ENCODE measurements at regions not wholly inside any gene's neighbourhood (a gene's known extent, or its start where the extent isn't known, plus 50 kb on each side); places are given as distances from the start of the nearest gene placed in this dataset.

GRCh38 chr3:157602424-157602823, 99.2 kb upstream of the VEPH1 start:
- no peak overlapping the region for H3K27ac ChIP-seq
- no peaks in the 10 kb centered on the region for H3K4me1 ChIP-seq
- no peak for TF ChIP-seq CTCF (IDR thresholded peaks at IDR 0.05)
- ATAC-seq (no peak), DNase-seq (no peak)
- H3K4me3 ChIP-seq, result no peak overlapping the region
- no peaks in the 10 kb centered on the region for H3K9me3 ChIP-seq
- WGBS, 3 donors, result 78 to 83% (median 82%) methylated on average over 1 of the region's 1 CpG
- intact Hi-C loops (cut with DNase I), result no loop called here
- no peaks in the 10 kb centered on the region for H3K27me3 ChIP-seq (ENCODE audit: insufficient read depth in 3 of 3, low read length in 2 of 3)
- H3K36me3 ChIP-seq (ENCODE audit: insufficient read depth in 1 of 2, low read depth in 1 of 2), result no peaks in the 10 kb centered on the region

GRCh38 chr3:157595259-157595658, 92.0 kb upstream of the VEPH1 start:
- Histone ChIP-seq H3K4me1 (no peaks in the 10 kb centered on the region), H3K4me3 (no peak overlapping the region), H3K36me3 (ENCODE audit: insufficient read depth in 1 of 2, low read depth in 1 of 2) (no peaks in the 10 kb centered on the region), H3K27me3 (ENCODE audit: insufficient read depth in 3 of 3, low read length in 2 of 3) (no peaks in the 10 kb centered on the region), H3K27ac (no peak overlapping the region), H3K9me3 (no peaks in the 10 kb centered on the region)
- ATAC-seq (no peak), DNase-seq (no peak)
- WGBS, 3 donors, result 60 to 68% (median 67%) methylated on average over 5 of the region's 5 CpGs
- TF ChIP-seq CTCF (IDR thresholded peaks at IDR 0.05), result no peak
- intact Hi-C loops (cut with DNase I), result no loop called here

GRCh38 chr3:157594413-157594812, 91.2 kb upstream of the VEPH1 start:
- ATAC-seq (no peak), DNase-seq (no peak)
- H3K27me3 ChIP-seq (ENCODE audit: insufficient read depth in 3 of 3, low read length in 2 of 3), result no peaks in the 10 kb centered on the region
- no peak for TF ChIP-seq CTCF (IDR thresholded peaks at IDR 0.05)
- no peaks in the 10 kb centered on the region for H3K4me1 ChIP-seq
- no peaks in the 10 kb centered on the region for H3K9me3 ChIP-seq
- H3K36me3 ChIP-seq (ENCODE audit: insufficient read depth in 1 of 2, low read depth in 1 of 2), result no peaks in the 10 kb centered on the region
- no peak overlapping the region for H3K27ac ChIP-seq
- WGBS, 3 donors, result 64 to 80% (median 74%) methylated on average over 4 of the region's 4 CpGs
- no peak overlapping the region for H3K4me3 ChIP-seq
- intact Hi-C loops (cut with DNase I), result no loop called here

GRCh38 chr3:157592769-157593168, 89.6 kb upstream of the VEPH1 start:
- intact Hi-C loops (cut with DNase I), result no loop called here
- H3K9me3 ChIP-seq, result no peaks in the 10 kb centered on the region
- no peak overlapping the region for H3K27ac ChIP-seq
- H3K27me3 ChIP-seq (ENCODE audit: insufficient read depth in 3 of 3, low read length in 2 of 3), result no peaks in the 10 kb centered on the region
- ATAC-seq, result no peak
- H3K4me1 ChIP-seq, result no peaks in the 10 kb centered on the region
- WGBS, 3 donors, result 80 to 93% (median 89%) methylated on average over 6 of the region's 6 CpGs
- no peak for DNase-seq
- H3K4me3 ChIP-seq, result no peak overlapping the region
- H3K36me3 ChIP-seq (ENCODE audit: insufficient read depth in 1 of 2, low read depth in 1 of 2), result no peaks in the 10 kb centered on the region
- no peak for TF ChIP-seq CTCF (IDR thresholded peaks at IDR 0.05)

- no peak for TF ChIP-seq CTCF (IDR thresholded peaks at IDR 0.05)
- intact Hi-C loops (cut with DNase I), result no loop called here
- ATAC-seq, result no peak
- Histone ChIP-seq H3K27ac (no peak overlapping the region), H3K9me3 (no peaks in the 10 kb centered on the region), H3K4me1 (no peaks in the 10 kb centered on the region), H3K4me3 (no peak overlapping the region), H3K27me3 (ENCODE audit: insufficient read depth in 3 of 3, low read length in 2 of 3) (no peaks in the 10 kb centered on the region), H3K36me3 (ENCODE audit: insufficient read depth in 1 of 2, low read depth in 1 of 2) (no peaks in the 10 kb centered on the region)
- WGBS, 3 donors, result 17 to 28% (median 20%) methylated on average over 1 of the region's 1 CpG
- DNase-seq, result no peak
Observed at GRCh38 chr3:157590273-157590672, 87.1 kb upstream of the VEPH1 start.

Data from psoas muscle (tissue), 7 donors.